ENCODE measurements at regions not wholly inside any gene's neighbourhood (a gene's known extent, or its start where the extent isn't known, plus 50 kb on each side); places are given as distances from the start of the nearest gene placed in this dataset.
"Not testable (repeated sequence)": the region's sequence is repeated elsewhere in the genome, so short reads cannot be mapped to it uniquely, and the experiment has no call there.

GRCh38 chr2:88919087-88919738 lies 227.7 kb downstream of the RPIA start:
- peak; percentile 29 for DNase-seq (ENCODE audit: low read depth, low spot score)
- no peak for FAIRE-seq
- TF ChIP-seq, protein P1, sequence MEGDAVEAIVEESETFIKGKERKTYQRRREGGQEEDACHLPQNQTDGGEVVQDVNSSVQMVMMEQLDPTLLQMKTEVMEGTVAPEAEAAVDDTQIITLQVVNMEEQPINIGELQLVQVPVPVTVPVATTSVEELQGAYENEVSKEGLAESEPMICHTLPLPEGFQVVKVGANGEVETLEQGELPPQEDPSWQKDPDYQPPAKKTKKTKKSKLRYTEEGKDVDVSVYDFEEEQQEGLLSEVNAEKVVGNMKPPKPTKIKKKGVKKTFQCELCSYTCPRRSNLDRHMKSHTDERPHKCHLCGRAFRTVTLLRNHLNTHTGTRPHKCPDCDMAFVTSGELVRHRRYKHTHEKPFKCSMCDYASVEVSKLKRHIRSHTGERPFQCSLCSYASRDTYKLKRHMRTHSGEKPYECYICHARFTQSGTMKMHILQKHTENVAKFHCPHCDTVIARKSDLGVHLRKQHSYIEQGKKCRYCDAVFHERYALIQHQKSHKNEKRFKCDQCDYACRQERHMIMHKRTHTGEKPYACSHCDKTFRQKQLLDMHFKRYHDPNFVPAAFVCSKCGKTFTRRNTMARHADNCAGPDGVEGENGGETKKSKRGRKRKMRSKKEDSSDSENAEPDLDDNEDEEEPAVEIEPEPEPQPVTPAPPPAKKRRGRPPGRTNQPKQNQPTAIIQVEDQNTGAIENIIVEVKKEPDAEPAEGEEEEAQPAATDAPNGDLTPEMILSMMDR (IDR thresholded peaks at IDR 0.05; ENCODE audit: extremely low read depth in 1 of 2, insufficient read depth in 1 of 2, low read depth in 1 of 2, low read length in 2 of 2) = peak; percentile 46 to 49
- no peak for TF ChIP-seq MYC (IDR thresholded peaks at IDR 0.05; ENCODE audit: low read depth, low read length)
- Histone ChIP-seq H3K9ac (replicated peaks; ENCODE audit: extremely low read depth, insufficient read depth, low read length) (no peak overlapping the region), H3K4me3 (replicated peaks in 1 of 3; ENCODE audit: insufficient read depth in 1 of 3, low read depth in 1 of 3, low read length in 3 of 3) (no peak overlapping the region), H3K36me3 (ENCODE audit: control insufficient read depth in 2 of 2, extremely low read depth in 1 of 2, insufficient read depth in 2 of 2, low read length in 2 of 2) (no peaks in the 10 kb centered on the region), H3K9me1 (replicated peaks; ENCODE audit: control insufficient read depth, extremely low read depth, insufficient read depth, low read length) (no peaks in the 10 kb centered on the region), H4K20me1 (replicated peaks; ENCODE audit: control insufficient read depth, extremely low read depth, insufficient read depth, low read length) (no peaks in the 10 kb centered on the region), H3K79me2 (ENCODE audit: control insufficient read depth, insufficient read depth, low read length) (no peaks in the 10 kb centered on the region), H3K27me3 (ENCODE audit: control insufficient read depth in 2 of 2, insufficient read depth in 2 of 2, low read length in 2 of 2) (peaks cover 5 to 13% of the 10 kb centered on the region in 2 experiments), H3K4me1 (ENCODE audit: control insufficient read depth, extremely low read depth, insufficient read depth, low read length) (no peaks in the 10 kb centered on the region), H2AFZ (ENCODE audit: low read depth, low read length) (no peak overlapping the region), H3K4me2 (ENCODE audit: insufficient read depth, low read length) (no peak overlapping the region), H3K9me3 (replicated peaks; ENCODE audit: control insufficient read depth, insufficient read depth, low read length) (no peaks in the 10 kb centered on the region), H3K27ac (ENCODE audit: insufficient read depth, low read depth, low read length) (no peak overlapping the region)
- intact Hi-C loops (cut with micrococcal nuclease) (loop anchor here (1.0 to 5.0 kb wide), 6 partner anchors 45 to 227 kb away; partner anchors contain the start of gene RPIA), dilution Hi-C loops (cut with MboI; ENCODE audit: extremely low pct_ligation_motif_present, low sequenced_read_pairs) (no loop called here)
- CTCF ChIA-PET = interaction anchor here (0.6 to 3.0 kb wide), 27 partner anchors 9 to 343 kb away, joined by 3 to 33 read pairs (median 5); no protein-coding TSS in a partner anchor
- POLR2A ChIA-PET = no interaction called here
- BruUV-seq (replicated peaks) = no TSS peak

GRCh38 chr2:88920399-88920798 lies 228.9 kb downstream of the RPIA start:
- H3K4me3 ChIP-seq (replicated peaks in 1 of 3; ENCODE audit: insufficient read depth in 1 of 3, low read depth in 1 of 3, low read length in 3 of 3); POLR2A ChIA-PET; H3K79me2 ChIP-seq (ENCODE audit: control insufficient read depth, insufficient read depth, low read length); dilution Hi-C loops (cut with MboI; ENCODE audit: extremely low pct_ligation_motif_present, low sequenced_read_pairs); intact Hi-C loops (cut with micrococcal nuclease); H3K4me1 ChIP-seq (ENCODE audit: control insufficient read depth, extremely low read depth, insufficient read depth, low read length); H4K20me1 ChIP-seq (replicated peaks; ENCODE audit: control insufficient read depth, extremely low read depth, insufficient read depth, low read length); H3K4me2 ChIP-seq (ENCODE audit: insufficient read depth, low read length); H3K9ac ChIP-seq (replicated peaks; ENCODE audit: extremely low read depth, insufficient read depth, low read length); H2AFZ ChIP-seq (ENCODE audit: low read depth, low read length); H3K27ac ChIP-seq (ENCODE audit: insufficient read depth, low read depth, low read length); DNase-seq (ENCODE audit: low read depth, low spot score); H3K36me3 ChIP-seq (ENCODE audit: control insufficient read depth in 2 of 2, extremely low read depth in 1 of 2, insufficient read depth in 2 of 2, low read length in 2 of 2); H3K9me3 ChIP-seq (replicated peaks; ENCODE audit: control insufficient read depth, insufficient read depth, low read length); FAIRE-seq; H3K9me1 ChIP-seq (replicated peaks; ENCODE audit: control insufficient read depth, extremely low read depth, insufficient read depth, low read length); BruUV-seq (replicated peaks): not testable (repeated sequence)
- CTCF ChIA-PET = interaction anchor here (1.3 to 3.0 kb wide), 5 partner anchors 16 to 181 kb away, joined by 3 to 33 read pairs (median 6); no protein-coding TSS in a partner anchor
- peaks cover 5 to 15% of the 10 kb centered on the region in 2 experiments for H3K27me3 ChIP-seq (ENCODE audit: control insufficient read depth in 2 of 2, insufficient read depth in 2 of 2, low read length in 2 of 2)
